HL-60 (cell line): ENCODE measurements at regions not wholly inside any gene's neighbourhood (a gene's known extent, or its start where the extent isn't known, plus 50 kb on each side); places are given as distances from the start of the nearest gene placed in this dataset.

ENCODE experiments used
- CTCF ChIP-seq: IDR thresholded peaks from one replicate; pipeline ENCODE4 v1.5.1; 2011; ENCODE audit warnings: low read length, control low read depth, inconsistent platforms; ENCODE audit not compliant: insufficient read depth
- GABPA ChIP-seq: IDR thresholded peaks from 2 replicates; pipeline ENCODE4 v1.6.1; 2012; ENCODE audit warnings: low read depth
- POLR2AphosphoS5 ChIP-seq: IDR thresholded peaks from 2 replicates; pipeline ENCODE4 v1.6.1; 2012; ENCODE audit warnings: low read depth
- REST ChIP-seq: IDR thresholded peaks from 2 replicates; pipeline ENCODE4 v1.6.1; 2012; ENCODE audit warnings: low read depth; ENCODE audit not compliant: insufficient replicate concordance
- SPI1 ChIP-seq: IDR thresholded peaks from 2 replicates; pipeline ENCODE4 v1.6.1; 2012; ENCODE audit warnings: low read depth, mild to moderate bottlenecking, borderline replicate concordance

- TF ChIP-seq CTCF = no peak
- no peak for TF ChIP-seq POLR2AphosphoS5
- TF ChIP-seq GABPA = no peak
- no peak for TF ChIP-seq REST
- TF ChIP-seq SPI1 = no peak
Measured at GRCh38 chr10:88082391-88082790, 219.0 kb downstream of the PTEN start.
